Activated CD4-positive, alpha-beta T cell treated with anti-CD3 and anti-CD28 coated beads, Interleukin-2, Interleukin-6, amounts not matched to agents 100 ng/mL and 50 ng/mL, durations not matched to agents 16 hours and 8 hours (primary cell): ENCODE measurements at regions not wholly inside any gene's neighbourhood (a gene's known extent, or its start where the extent isn't known, plus 50 kb on each side); places are given as distances from the start of the nearest gene placed in this dataset.
"Not testable (repeated sequence)": the region's sequence is repeated elsewhere in the genome, so short reads cannot be mapped to it uniquely, and the experiment has no call there.

Experiments used
- DNase-seq: peaks from one replicate; pipeline ENCODE4 v3.0.0-alpha.2; 2020

DNA sequence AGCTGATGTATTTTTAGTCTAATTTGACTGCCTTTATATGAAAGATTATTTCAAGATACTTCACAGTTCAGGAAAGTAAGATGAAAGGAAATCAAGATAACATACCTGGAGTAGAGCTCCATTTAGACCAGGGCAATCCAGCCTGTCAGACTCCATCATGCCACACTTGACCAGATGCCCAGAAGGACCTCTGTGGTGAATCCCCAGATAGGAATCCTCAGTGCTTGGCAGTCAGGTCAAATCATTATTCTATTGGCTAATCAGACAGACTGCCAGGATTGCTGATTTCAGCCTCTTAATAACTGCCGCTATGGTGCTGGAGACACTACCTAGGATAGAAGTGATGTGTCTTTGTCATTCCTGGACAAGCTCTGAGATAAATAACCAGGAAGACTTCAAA is 404.2 kb downstream of the STK39 start:
- no peak for DNase-seq

DNA sequence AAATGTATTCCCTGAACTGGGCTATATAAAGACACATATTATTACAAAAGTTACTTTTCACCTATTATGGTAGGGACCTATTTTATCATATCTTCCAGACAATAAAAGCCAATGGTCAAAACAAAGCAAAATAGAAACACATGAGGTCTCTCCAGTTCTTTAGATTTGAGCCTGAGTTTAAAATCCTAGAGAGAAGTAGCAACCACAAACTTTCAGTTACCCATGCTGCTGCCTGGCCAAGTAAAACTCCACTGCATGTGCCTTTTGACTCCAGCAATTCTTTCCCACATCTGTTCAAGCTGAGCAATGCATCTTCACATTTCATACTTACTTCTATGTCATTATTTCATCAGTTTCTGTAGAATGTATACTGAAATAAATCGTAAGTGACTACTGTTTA is 405.3 kb downstream of the STK39 start:
- no peak for DNase-seq

DNA sequence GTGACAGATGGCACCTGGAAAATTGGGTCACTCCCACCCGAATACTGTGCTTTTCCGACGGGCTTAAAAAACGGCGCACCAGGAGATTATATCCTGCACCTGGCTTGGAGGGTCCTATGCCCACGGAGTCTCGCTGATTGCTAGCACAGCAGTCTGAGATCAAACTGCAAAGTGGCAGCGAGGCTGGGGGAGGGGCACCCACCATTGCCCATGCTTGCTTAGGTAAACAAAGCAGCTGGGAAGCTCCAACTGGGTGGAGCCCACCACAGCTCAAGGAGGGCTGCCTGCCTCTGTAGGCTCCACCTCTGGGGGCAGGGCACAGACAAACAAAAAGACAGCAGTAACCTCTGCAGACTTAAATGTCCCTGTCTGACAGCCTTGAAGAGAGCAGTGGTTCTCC is 412.1 kb downstream of the STK39 start:
- not testable (repeated sequence) for DNase-seq

DNA sequence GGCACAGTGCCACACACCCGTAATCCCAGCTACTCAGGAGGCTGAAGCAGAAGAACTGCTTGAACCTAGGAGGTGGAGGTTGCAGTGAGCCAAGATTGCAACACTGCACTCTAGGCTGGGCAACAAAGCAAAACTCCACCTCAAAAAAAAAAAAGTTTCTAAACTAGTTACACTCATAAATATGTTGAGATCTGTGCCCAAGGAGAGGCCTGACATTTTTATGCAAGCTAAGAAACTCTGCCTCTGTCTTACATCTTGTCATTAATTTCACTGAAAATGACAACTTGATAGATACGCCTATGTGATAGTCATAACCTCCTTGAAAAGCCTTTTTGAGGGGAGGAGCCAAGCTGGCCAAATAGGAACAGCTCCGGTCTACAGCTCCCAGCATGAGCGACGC is 412.7 kb downstream of the STK39 start:
- no peak for DNase-seq

DNA sequence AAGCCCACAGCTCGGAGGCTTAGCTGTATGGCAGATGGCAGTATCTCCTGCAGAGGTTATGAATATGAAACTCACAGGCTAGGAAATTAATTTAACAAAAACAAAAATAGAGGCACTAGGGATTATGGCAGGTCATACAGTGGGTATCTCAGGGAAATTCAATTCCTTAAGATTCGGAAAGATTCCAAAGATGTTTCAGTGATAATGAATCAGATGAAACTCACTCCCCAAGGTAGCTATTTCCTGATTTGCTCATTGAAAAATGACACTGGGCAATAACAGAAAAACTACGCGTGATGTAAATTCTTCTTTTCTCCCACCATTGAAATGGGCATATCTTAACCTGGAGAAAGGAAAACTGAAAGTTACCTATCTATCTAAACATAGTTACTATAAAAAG is 414.1 kb downstream of the STK39 start:
- DNase-seq = no peak

DNA sequence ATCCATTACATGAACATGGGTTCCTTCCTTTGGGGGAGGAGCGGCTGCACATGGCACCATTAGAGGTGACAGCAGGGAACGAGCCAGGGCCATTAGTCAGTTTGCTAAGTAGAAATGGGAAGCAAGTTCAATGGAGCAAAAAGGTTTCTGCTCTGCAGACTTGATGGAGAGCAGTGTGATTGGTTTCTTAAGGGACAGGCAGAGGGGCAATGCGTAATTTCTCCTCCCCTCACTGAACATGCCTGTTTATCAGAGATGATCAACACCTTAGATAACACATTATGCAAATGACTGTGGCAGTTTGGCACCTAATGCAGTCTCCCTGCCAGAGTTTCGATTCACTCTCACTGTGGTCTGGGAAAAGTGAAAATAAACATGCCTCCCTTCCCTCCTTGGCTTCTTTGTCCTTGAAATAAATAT is 414.5 kb downstream of the STK39 start:
- no peak for DNase-seq

DNA sequence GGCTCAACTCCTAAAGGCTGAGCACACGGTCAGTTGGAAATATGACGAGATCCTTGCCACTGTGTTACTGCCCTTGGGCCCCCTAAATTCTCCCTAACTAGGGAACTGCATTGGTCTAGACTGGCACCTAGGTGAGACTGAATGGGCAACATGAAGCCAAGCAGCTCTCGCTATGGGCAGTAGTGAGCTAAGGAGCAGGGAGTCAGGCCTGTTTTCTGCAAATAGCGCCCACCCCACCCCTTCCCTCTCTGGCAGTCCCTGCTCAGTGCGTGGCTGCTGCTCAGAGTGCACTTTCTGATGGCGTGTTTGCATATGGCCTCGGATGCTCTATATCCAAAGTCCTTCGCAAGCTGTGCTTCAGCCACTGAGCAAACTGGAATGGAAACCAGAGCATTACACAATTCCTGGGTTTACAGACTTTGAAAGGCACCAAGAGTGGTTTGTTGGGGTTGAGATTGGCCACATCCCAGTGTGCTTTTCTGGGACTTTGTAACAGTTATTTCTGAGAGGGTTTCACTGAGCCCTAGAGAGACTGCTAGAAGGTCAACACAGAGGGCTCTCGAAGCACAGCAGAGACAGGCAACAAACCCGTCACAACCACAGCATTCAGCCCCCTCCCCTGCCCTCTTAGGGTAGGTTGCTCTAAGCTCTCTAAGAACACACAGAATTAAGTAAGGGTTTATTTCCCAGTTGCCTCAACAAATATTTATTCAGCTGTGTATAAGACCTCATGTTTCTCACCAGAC is 419.9 kb downstream of the STK39 start:
- no peak for DNase-seq

DNA sequence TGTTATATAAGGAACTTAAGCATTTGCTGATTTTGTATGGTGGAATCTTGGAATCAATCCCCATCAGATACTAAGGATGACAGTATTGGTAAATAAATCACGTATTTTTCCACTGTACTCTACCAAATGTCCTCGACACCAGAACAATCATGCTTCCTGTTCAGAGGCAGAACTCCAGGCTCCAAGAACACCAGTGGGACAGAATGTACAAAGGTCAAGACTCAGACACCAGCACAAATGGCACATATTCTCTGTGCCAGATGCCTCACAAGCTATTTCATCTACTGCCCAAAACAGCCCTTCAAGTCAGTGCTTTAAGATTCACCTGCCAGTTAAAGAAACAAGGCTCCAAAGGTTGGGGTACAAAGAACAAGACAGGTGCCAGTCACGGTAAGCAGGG is 420.5 kb downstream of the STK39 start:
- DNase-seq = no peak

DNA sequence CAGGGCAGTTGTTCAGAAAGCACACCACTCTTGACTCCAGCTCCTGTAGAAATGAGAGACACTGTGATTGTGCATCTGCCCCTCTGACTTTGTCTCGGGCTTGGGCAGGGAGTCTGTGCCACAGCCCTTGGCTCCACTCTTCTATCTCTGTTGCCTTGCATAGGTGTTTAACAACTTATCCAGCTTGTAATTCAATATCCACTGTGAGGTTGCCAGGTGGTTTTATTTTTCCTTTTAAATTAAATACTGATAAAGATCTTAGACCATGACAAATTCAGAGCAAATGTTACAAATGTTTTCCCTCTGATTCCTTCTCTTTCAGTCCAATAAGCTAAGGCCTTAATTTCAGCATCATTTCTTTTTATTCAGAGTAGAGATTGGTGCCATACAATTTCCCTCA is 421.7 kb downstream of the STK39 start:
- no peak for DNase-seq

DNA sequence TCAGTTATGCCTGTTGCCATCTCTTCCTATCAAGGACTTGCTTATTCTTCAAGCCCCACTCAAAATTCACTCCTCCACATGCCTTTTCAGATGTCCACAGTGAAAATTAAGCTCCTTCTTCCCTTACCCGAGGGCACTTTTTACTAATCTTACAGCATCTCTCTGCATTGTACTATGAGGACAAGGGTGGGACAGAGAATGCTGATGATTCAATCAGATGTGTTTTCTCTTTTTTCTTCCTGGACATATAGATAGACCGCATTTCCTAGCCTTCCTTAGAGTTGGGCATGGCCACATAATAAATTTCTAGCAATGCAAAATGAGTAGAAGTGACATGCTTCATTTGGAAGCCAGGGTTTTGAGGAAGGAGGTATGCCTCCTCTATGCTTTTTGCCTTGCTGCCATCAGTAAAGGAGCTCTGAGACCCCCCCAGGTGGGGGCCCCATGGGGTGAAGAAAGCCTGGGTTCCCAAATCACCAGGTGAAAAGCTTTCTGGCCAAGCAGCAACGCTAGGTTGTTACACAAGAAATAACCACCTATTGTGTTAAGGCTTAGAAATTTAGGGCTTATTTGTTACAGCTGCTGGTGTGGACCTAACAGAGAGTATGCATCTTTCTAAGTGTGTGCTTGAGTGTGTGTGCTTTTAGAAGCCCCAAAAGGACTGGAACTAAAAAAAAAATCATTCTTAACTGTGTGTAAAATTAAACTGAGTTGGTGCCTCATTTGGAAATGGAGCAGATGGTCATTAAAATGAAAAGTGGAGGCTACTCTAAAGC is 424.5 kb downstream of the STK39 start:
- DNase-seq = no peak

DNA sequence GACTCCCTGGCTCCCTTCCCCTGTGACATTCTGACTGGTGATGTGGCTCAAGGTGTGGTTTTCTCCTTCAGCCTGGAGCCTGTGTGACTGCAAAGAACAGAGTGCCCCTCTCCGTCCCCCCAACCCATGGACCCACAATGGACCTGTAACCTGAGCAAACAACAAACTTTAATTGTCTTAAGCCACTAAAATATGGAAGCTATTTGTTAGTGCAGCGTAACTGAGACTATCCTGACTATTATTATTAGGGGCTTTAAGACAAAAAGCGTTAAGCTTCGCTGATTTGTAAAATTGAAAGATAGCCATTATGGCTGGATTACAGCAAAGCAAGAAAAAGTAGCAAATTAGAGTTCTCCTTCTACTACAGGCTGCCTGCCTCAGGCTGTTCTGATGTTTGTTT is 426.9 kb downstream of the STK39 start:
- no peak for DNase-seq

DNA sequence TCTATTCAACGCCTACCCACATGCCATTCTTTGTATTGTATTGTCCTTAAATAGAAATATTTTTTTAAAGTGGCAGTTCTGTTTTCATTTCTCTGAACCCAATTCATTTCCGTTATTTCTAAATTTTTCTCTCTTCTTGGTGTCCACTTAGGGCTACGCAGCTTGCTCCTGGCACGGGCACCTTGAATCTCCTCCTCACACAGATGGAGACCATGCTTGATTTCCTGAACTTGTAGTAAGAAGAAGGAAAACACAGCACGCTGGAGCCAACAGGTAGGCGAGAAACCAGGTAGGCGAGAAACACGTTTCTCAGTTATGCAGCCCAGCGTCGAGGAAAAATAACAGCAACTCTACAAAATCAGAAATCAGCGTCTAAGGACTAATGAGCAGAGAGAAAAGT is 428.9 kb downstream of the STK39 start:
- no peak for DNase-seq

DNA sequence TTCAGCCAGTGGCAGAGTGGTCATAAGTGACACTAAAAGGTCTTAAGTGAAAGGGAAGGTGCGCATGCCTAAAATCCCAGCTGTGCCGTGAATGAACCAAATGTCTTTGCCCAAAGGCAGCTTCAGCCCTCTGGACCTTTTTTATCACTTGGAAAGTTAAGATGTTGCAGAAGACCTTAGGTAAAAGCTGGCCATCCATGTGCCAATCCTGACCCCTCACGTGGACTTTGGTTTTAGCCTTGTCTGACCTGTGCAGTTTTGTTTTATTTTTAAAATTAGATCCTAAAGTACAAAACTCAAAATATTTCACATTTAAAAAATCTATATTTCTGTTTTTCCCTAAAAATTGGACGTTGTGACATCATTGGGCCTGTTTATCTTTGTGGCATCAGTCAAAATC is 429.5 kb downstream of the STK39 start:
- no peak for DNase-seq

DNA sequence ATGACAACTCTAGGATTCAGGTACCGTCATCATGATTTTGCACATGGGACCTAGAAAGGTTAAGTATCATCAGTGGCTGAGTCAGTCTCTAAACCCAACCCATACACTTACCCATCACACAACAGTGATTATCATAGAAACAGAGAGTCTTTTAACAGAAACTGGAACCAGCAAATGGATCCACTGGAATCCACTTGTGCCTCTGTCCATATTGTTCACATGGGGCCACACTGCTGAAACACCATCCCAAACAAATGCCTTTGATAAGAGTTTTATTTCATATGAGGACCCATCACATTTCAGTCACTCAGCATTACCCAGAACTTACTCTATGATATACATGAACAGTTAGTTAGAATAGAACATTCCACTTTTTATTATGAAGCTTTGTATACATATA is 430.0 kb downstream of the STK39 start:
- no peak for DNase-seq

DNA sequence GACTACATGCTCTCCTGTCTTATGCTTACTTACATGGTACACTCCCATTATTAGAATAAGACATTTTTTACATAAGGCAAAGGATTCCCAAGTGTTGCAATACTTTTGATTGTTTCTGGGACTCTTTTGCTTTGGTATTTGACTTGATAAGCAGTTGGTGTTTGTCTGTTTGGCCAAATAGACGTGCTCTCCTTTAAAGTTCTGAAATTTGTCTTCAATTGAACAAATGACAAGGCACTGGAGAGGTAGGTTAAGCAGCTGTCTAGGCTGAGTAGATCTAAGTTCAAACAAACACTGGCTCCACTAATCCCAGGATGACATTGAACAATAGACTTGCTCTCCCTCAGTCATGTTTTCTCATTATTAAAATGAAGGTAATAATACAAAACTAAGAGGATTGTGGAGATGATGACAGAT is 430.5 kb downstream of the STK39 start:
- DNase-seq = no peak

DNA sequence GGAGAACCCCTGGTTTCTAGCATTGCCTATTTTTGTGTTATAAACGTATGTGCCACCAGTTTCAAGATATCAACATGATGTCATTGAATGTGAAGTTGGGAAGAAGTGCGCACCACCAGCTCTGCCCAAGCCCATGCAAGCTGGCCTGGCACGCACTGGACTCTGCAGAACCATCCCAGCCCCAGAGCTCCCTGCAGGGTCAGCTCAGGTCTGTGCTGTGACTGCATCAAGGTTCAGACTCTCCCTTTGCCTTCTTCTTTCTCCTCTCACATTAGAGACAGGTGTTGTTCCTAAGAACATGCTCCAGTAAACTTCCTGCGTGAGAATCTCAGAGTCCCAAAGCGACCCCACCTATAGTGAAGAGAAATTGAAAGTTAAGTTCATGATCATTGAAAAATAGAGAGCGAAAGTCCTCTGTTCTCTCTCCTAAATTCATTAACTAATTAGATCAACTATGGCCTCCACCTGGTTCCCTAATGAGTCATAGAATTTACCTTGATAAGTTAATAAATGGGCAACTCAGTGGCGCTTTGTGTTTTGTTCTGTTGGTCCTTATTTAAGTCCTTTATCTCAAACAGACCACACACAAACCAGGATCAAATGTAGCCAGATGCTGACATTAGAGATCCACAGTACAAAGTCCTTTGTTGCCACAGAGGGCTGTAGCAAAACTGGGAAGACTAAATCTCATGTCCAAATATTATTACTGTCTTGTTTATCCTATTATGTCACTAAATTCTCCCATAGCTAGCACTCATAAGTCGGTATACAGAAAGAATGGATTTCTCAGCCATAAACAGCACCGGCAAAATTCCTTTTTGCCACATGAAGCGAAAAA is 432.3 kb downstream of the STK39 start:
- no peak for DNase-seq

DNA sequence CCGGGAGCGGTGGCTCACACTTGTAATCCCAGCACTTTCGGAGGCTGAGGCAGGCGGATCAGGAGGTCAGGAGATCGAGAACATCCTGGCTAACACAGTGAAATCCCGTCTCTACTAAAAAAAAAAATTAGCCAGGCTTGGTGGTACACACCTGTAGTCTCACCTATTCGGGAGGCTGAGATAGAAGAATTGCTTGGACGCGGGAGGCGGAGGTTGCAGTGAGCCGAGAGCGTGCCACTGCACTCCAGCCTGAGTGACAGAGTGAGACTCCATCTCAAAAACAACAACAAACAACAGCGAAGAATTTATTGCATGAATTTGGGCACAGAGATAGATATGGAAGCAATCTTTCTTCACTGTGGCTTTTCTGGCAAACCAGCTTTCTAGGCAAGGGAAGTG is 432.9 kb downstream of the STK39 start:
- DNase-seq = not testable (repeated sequence)

DNA sequence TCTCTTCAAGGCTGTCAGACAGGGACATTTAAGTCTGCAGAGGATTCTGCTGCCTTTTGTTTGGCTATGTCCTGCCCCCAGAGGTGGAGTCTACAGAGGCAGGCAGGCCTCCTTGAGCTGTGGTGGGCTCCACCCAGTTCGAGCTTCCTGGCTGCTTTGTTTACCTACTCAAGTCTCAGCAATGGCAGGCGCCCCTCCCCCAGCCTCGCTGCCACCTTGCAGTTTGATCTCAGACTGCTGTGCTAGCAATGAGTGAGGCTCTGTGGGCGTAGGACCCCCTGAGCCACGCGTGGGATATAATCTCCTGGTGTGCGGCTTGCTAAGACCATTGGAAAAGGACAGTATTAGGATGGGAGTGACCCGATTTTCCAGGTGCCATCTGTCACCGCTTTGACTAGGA is 437.6 kb downstream of the STK39 start:
- not testable (repeated sequence) for DNase-seq

DNA sequence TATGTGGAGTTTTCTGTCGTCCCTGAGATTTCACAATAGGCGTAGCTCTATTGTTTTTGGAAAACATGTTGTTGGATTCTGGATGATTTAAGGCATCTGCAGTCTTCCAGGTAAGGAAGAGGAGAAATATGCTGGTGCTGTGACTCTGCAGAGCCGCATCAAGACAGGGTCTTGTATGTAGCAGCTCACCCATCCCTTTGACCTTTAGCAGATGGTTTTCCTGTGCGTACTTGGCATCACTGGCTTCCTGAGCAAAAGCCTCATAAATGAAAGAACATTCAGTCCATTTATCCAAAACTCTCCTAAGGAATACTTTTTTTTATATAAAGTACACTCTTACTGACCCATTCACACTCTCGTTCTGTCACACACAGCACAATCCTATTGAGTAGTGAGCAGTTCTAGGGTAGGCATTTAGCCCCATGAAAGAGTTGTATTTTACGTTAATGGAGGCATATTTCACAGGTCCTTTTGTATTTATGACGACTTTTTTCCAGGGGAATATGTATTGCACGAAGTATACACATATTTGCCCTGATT is 443.9 kb downstream of the STK39 start:
- DNase-seq = no peak

DNA sequence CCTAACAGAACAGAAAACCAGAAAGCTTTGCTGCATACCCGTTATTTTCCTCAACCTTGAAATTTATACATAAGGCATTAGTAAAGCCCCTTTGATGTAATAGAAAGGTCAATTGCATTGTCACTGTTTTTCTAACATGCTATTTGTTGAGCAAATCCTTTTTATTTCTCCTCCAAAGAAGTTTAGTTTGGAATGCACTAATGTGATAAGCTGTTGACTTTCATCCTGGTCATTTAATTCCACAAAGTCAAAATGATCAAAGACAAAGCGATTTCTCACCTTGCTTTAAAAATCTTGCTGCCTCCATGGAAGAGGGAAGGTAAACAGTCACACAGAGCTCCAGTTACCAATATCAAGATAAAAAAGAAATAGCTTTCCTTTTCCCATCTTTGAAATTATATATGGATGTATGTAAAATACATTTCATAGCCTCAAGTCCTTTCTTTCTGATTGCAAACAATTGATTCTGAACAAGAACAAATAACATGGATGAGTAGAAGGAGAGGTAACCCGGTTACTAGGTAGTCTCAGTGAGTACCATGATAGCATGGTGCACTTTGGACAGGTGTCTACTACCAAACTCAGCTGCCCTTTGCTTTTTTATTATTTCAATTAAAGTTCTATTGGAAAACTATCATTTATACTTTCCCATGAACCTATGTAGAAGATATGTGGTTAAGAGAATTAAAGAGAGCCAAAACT is 452.7 kb downstream of the STK39 start:
- DNase-seq = no peak

DNA sequence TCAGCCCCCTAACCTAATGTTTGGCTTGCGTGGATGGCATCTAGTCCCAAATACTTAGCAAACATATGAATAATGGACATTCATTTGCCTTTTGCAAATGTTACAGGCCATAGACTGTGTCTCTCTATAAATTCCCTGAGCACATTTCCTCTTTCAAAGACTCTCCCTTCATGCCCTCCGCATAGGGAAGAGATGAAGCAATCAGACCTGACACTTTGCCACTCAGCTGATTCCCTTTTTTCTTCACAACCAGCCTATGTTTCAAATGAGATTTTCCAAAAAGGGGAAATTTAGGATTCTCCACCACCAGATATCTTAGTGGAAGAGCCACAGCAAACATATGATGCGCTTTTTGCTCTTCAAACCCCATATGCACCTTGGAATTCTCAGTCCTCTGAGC is 453.7 kb downstream of the STK39 start:
- DNase-seq = no peak

DNA sequence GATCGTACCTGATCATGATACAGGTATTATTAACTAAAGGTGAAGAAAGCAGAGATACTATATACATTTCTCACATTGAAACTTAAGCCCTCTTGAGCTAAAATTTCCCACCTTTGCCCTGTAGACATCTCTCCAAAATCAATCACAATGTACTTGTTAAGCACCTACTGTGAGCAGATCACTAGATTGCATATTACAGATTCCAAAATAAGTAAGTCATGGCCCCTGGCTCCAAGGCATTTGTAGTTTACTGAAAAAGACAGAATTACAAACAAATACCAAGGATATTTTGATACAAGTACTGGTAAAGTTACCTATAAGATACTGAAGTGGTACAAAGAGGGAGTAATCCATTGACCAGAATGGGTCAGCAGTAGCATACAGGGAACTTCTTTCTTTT is 455.3 kb downstream of the STK39 start:
- DNase-seq = no peak
